Heart right ventricle (tissue), 16 donors: ENCODE measurements at regions not wholly inside any gene's neighbourhood (a gene's known extent, or its start where the extent isn't known, plus 50 kb on each side); places are given as distances from the start of the nearest gene placed in this dataset.

ENCODE experiments used
- ATAC-seq, 8 donors: fragments of 200-7000 bp; cut with Tn5 transposase; one replicate each; pipeline ENCODE4 v1.9.1; 2020; ENCODE audit warnings: mild to moderate bottlenecking in 8 of 8, moderate library complexity in 8 of 8, moderate number of reproducible peaks in 1 of 8
- DNase-seq, 2 donors: peaks; one replicate each; pipeline ENCODE4 v3.0.0-alpha.2; 2020
- H3K27ac ChIP-seq, 10 donors: fragments of 200-600 bp; sonication (generic) in 2 of 10; one replicate each; pipeline versions ENCODE4 v1.5.0 to v1.8.0; 2020 to 2022; ENCODE audit warnings: mild to moderate bottlenecking in 3 of 10
- H3K27me3 ChIP-seq, 7 donors: fragments of 200-600 bp; one replicate each; pipeline ENCODE4 v1.8.0; 2021 to 2022; ENCODE audit warnings: mild to moderate bottlenecking in 2 of 7
- H3K36me3 ChIP-seq, 9 donors: fragments of 200-600 bp; sonication (generic) in 1 of 9; one replicate each; pipeline versions ENCODE4 v1.5.0 to v1.8.0; 2020 to 2022; ENCODE audit warnings: mild to moderate bottlenecking in 2 of 9
- H3K4me1 ChIP-seq, 9 donors: fragments of 200-600 bp; sonication (generic) in 1 of 9; one replicate each; pipeline versions ENCODE4 v1.5.0 to v1.8.0; 2020 to 2022; ENCODE audit warnings: mild to moderate bottlenecking in 4 of 9
- H3K4me3 ChIP-seq, 10 donors: fragments of 200-600 bp; sonication (generic) in 2 of 10; one replicate each; pipeline versions ENCODE4 v1.5.0 to v1.8.0; 2020 to 2022; ENCODE audit warnings: mild to moderate bottlenecking in 7 of 10, moderate library complexity in 2 of 10
- H3K9me3 ChIP-seq, 11 donors: fragments of 200-600 bp in 10 of 11; sonication (generic) in 2 of 11; one replicate each; pipeline versions ENCODE4 v1.5.0 to v1.8.0; 2013 to 2022; ENCODE audit warnings: mild to moderate bottlenecking in 2 of 11, control low read depth in 1 of 11, moderate library complexity in 1 of 11
- CTCF ChIP-seq, 9 donors: fragments of 200-600 bp; sonication (generic) in 2 of 9; IDR thresholded peaks; one replicate each; pipeline versions ENCODE4 v1.5.0 to v1.8.0; 2021 to 2022; ENCODE audit warnings: antibody characterized with exemption in 9 of 9, mild to moderate bottlenecking in 5 of 9, moderate library complexity in 1 of 9
- WGBS, 2 donors: extraction: QIAGEN DNeasy Blood & Tissue Kit; methylation state at CpG; one replicate each; pipeline ENCODE4 v1.1.7; 2013; ENCODE audit warnings: inconsistent platforms in 1 of 2; 5-methylcytosine and 5-hydroxymethylcytosine counted together
- intact Hi-C, 10 donors: fragments of 100-400 bp; cut with DNase I; formaldehyde crosslinking; loops; one replicate each; pipeline versions ENCODE4 v1.11.1 to v1.14.2; 2022
- donor health status: Arrhythmogenic right ventricular cardiomyopathy.
- donor health status: ischemic (EF 13 %, LVEDD 7.1; RV severe dilation, severe dysfunction).
- donor health status: healthy with polysubstance abuse.
- donor health status: DM: no; HTN: yes; CAD: no.
- donor health status: DM: no; HTN: no; CAD: no.
- donor health status: ischemic (EF 25% LVEDD 6.9; RV normal size, moderate dysfunction).
- donor health status: ischemic (EF 25% LVEDD 5.7; RV mildly dilated, moderate dysfunction).
- donor health status: healthy.
- donor health status: DM: yes; HTN: yes; CAD: no.
- donor health status: Ischemic cardiomyopathy.
- donor health status: ischemic (EF 35%, LVEDD 5.7; RV mildly dilated, moderate dysfunction).
- donor health status: nonischemic (EF 11% LVEDD 7.7; RV severe dilation, severe dysfunction).
- donor health status: DM: yes; HTN: yes; CAD: no.
- donor health status: PGD.
- donor health status: ischemic (EF 29% LVEDD 5.4; RV normal size, mild dysfunction).
- donor health status: nonischemic (EF 23%, LVEDD 6.1; RV moderate dilation, normal function).

GRCh38 chr11:87437133-87437843 is 399.6 kb downstream of the TMEM135 start:
- peaks cover 0 to 13% (median 0%) of the 10 kb centered on the region in 9 donors for H3K4me1 ChIP-seq
- intact Hi-C loops, result no loop called here
- ATAC-seq (peak in 1 of 8 donors; percentile 4), DNase-seq (no peak)
- no peak overlapping the region for H3K27ac ChIP-seq
- no peaks in the 10 kb centered on the region for H3K27me3 ChIP-seq
- no peaks in the 10 kb centered on the region for H3K36me3 ChIP-seq
- WGBS, 2 donors, result 69 to 80% methylated on average over 5 of the region's 5 CpGs
- H3K9me3 ChIP-seq, result no peaks in the 10 kb centered on the region
- TF ChIP-seq CTCF (IDR thresholded peaks at IDR 0.05), result no peak
- H3K4me3 ChIP-seq, result no peak overlapping the region

- ATAC-seq (peak in 3 of 8 donors; percentile 11 to 56 (median 42)), DNase-seq (no peak)
- Histone ChIP-seq H3K4me1 (no peaks in the 10 kb centered on the region), H3K9me3 (no peaks in the 10 kb centered on the region), H3K36me3 (no peaks in the 10 kb centered on the region), H3K4me3 (no peak overlapping the region), H3K27me3 (no peaks in the 10 kb centered on the region), H3K27ac (no peak overlapping the region)
- intact Hi-C loops, result no loop called here
- TF ChIP-seq CTCF (IDR thresholded peaks at IDR 0.05), result no peak
- WGBS, 2 donors, result 73 to 76% methylated on average over 4 of the region's 4 CpGs
Observed at GRCh38 chr11:87432022-87432421, 394.3 kb downstream of the TMEM135 start.

DNA sequence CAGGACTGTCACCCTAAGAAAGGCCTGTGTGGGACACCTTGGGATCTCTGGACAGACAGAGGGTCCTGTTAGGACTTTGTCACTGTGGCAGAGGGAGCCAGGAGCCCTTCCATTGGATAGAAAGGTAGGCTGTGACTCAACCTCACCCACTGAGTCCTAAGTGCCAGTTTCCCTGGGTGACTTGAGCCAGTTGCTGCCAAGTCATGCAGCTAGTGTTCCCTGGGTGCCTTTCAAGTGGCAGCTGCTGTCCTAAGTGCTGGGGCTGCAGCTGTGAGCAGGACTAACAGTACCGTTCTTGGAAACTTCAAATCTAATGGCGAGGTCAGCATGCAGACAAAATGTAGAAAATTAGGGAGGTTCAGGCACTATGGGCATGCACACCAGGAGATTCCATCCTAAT is 393.7 kb downstream of the TMEM135 start:
- intact Hi-C loops, result no loop called here
- no peak for TF ChIP-seq CTCF (IDR thresholded peaks at IDR 0.05)
- H3K27me3 ChIP-seq, result no peaks in the 10 kb centered on the region
- no peak overlapping the region for H3K27ac ChIP-seq
- 79 to 87% methylated on average over 2 of the region's 2 CpGs for WGBS, 2 donors
- no peak overlapping the region for H3K4me3 ChIP-seq
- DNase-seq (no peak), ATAC-seq (peak in 2 of 8 donors; percentile 40 to 67)
- H3K9me3 ChIP-seq, result no peaks in the 10 kb centered on the region
- no peaks in the 10 kb centered on the region for H3K36me3 ChIP-seq
- no peaks in the 10 kb centered on the region for H3K4me1 ChIP-seq

- ATAC-seq, result no peak
- Histone ChIP-seq H3K9me3 (no peaks in the 10 kb centered on the region), H3K27me3 (no peaks in the 10 kb centered on the region), H3K4me1 (no peaks in the 10 kb centered on the region), H3K4me3 (no peak overlapping the region), H3K36me3 (no peaks in the 10 kb centered on the region), H3K27ac (no peak overlapping the region)
- DNase-seq, result no peak
- intact Hi-C loops, result no loop called here
- no peak for TF ChIP-seq CTCF (IDR thresholded peaks at IDR 0.05)
- 48 to 57% methylated on average over 3 of the region's 3 CpGs for WGBS, 2 donors
Observed at GRCh38 chr11:87430821-87431220, 393.1 kb downstream of the TMEM135 start.
